ENCODE measurements at regions not wholly inside any gene's neighbourhood (a gene's known extent, or its start where the extent isn't known, plus 50 kb on each side); places are given as distances from the start of the nearest gene placed in this dataset.
A peak's percentile ranks its signal among the peaks of the same experiment; 100 is the strongest.

- no peak for TF ChIP-seq TSHZ2 (CRISPR knock-in tag; IDR thresholded peaks at IDR 0.05)
- ATAC-seq: 0 out of 3 replicates have a peak, but pooled peaks have one; percentile 31
Observed at GRCh38 chr2:38207168-38207567, 131.2 kb upstream of the CYP1B1 start.

GRCh38 chr2:38203446-38203810 lies 127.5 kb upstream of the CYP1B1 start:
- TF ChIP-seq ZFP3 (CRISPR knock-in tag; IDR thresholded peaks at IDR 0.05): no peak
- TF ChIP-seq ZFP30 (CRISPR knock-in tag; IDR thresholded peaks at IDR 0.05): no peak
- no peak for TF ChIP-seq CSDC2 (CRISPR knock-in tag; IDR thresholded peaks at IDR 0.05)
- TF ChIP-seq TSHZ2 (CRISPR knock-in tag; IDR thresholded peaks at IDR 0.05): no peak
- no peak for TF ChIP-seq ISL1 (CRISPR knock-in tag; IDR thresholded peaks at IDR 0.05)
- TF ChIP-seq RARB (CRISPR knock-in tag; IDR thresholded peaks at IDR 0.05): no peak
- TF ChIP-seq ZNF8 (CRISPR knock-in tag; IDR thresholded peaks at IDR 0.05): no peak
- no peak for TF ChIP-seq ESRRG (CRISPR knock-in tag; IDR thresholded peaks at IDR 0.05)
- TF ChIP-seq OSR1 (CRISPR knock-in tag; IDR thresholded peaks at IDR 0.05): no peak
- TF ChIP-seq PPARA (CRISPR knock-in tag; IDR thresholded peaks at IDR 0.05; ENCODE audit: borderline replicate concordance): no peak
- TF ChIP-seq ZNF70 (CRISPR knock-in tag; IDR thresholded peaks at IDR 0.05): no peak
- TF ChIP-seq PATZ1 (CRISPR knock-in tag; IDR thresholded peaks at IDR 0.05; ENCODE audit: borderline replicate concordance): no peak
- no peak for TF ChIP-seq CREB5 (CRISPR knock-in tag; IDR thresholded peaks at IDR 0.05; ENCODE audit: low read depth)
- ATAC-seq: no peak

GRCh38 chr2:38202713-38203445 lies 126.9 kb upstream of the CYP1B1 start:
- no peak for ATAC-seq
- TF ChIP-seq GLIS3 (CRISPR knock-in tag; IDR thresholded peaks at IDR 0.05): no peak
- TF ChIP-seq ZNF70 (CRISPR knock-in tag; IDR thresholded peaks at IDR 0.05): no peak
- TF ChIP-seq SNAI2 (CRISPR knock-in tag; IDR thresholded peaks at IDR 0.05): no peak
- TF ChIP-seq TOX (CRISPR knock-in tag; IDR thresholded peaks at IDR 0.05; ENCODE audit: borderline replicate concordance): no peak
- TF ChIP-seq ZFP3 (CRISPR knock-in tag; IDR thresholded peaks at IDR 0.05): no peak
- TF ChIP-seq ARNTL (CRISPR knock-in tag; IDR thresholded peaks at IDR 0.05; ENCODE audit: borderline replicate concordance, low read depth): no peak
- no peak for TF ChIP-seq ZNF8 (CRISPR knock-in tag; IDR thresholded peaks at IDR 0.05)

GRCh38 chr2:38201784-38202183 lies 125.8 kb upstream of the CYP1B1 start:
- ATAC-seq: peak; percentile 93
- TF ChIP-seq TOX (CRISPR knock-in tag; IDR thresholded peaks at IDR 0.05; ENCODE audit: borderline replicate concordance) (no peak), ZNF565 (CRISPR knock-in tag; conservative IDR thresholded peaks at IDR 0.05; ENCODE audit: low read depth) (no peak), OSR1 (CRISPR knock-in tag; IDR thresholded peaks at IDR 0.05) (no peak), ARNTL (CRISPR knock-in tag; IDR thresholded peaks at IDR 0.05; ENCODE audit: borderline replicate concordance, low read depth) (no peak), TCF4 (CRISPR knock-in tag; IDR thresholded peaks at IDR 0.05; ENCODE audit: borderline replicate concordance) (no peak), ZFP30 (CRISPR knock-in tag; IDR thresholded peaks at IDR 0.05) (no peak), CSRNP3 (CRISPR knock-in tag; IDR thresholded peaks at IDR 0.05) (no peak), TSHZ2 (CRISPR knock-in tag; IDR thresholded peaks at IDR 0.05) (no peak)

Measured in SK-N-SH treated with all-trans-retinoic acid at 6 μM for 48 hours (cell line).